HG02938 (cell line): ENCODE measurements at regions not wholly inside any gene's neighbourhood (a gene's known extent, or its start where the extent isn't known, plus 50 kb on each side); places are given as distances from the start of the nearest gene placed in this dataset.

Experiments used
- ATAC-seq: cut with Tn5 transposase; IDR thresholded peaks from one replicate; pipeline ENCODE4 v1.9.1; 2021; ENCODE audit warnings: mild to moderate bottlenecking, moderate library complexity; ENCODE audit not compliant: unreplicated experiment

- ATAC-seq = no peak
Observed at GRCh38 chr1:224486801-224487583, 52.4 kb upstream of the WDR26 start.

GRCh38 chr1:224488806-224489499 lies 54.4 kb upstream of the WDR26 start:
- no peak for ATAC-seq

- no peak for ATAC-seq
Observed at GRCh38 chr1:224489534-224490365, 55.2 kb upstream of the WDR26 start.

- ATAC-seq = no peak
Observed at GRCh38 chr1:224490549-224491537, 56.2 kb upstream of the WDR26 start.

GRCh38 chr1:224492015-224492414 lies 57.4 kb upstream of the WDR26 start:
- ATAC-seq = no peak

- ATAC-seq = no peak
Observed at GRCh38 chr1:224492632-224493031, 58.0 kb upstream of the WDR26 start.

- no peak for ATAC-seq
Observed at GRCh38 chr1:224493269-224493668, 58.7 kb upstream of the WDR26 start.

GRCh38 chr1:224494343-224494742 lies 59.7 kb upstream of the WDR26 start:
- no peak for ATAC-seq

GRCh38 chr1:224495866-224496265 lies 61.3 kb upstream of the WDR26 start:
- no peak for ATAC-seq

- ATAC-seq = no peak
Observed at GRCh38 chr1:224496826-224497225, 62.2 kb upstream of the WDR26 start.

- peak; percentile 97 for ATAC-seq
Observed at GRCh38 chr1:224497714-224498573, 63.3 kb upstream of the WDR26 start.

- ATAC-seq = no peak
Observed at GRCh38 chr1:224498574-224499170, 64.1 kb upstream of the WDR26 start.

GRCh38 chr1:224499204-224499603 lies 64.6 kb upstream of the WDR26 start:
- no peak for ATAC-seq

GRCh38 chr1:224500796-224501195 lies 66.2 kb upstream of the WDR26 start:
- ATAC-seq = no peak

GRCh38 chr1:224501836-224502235 lies 67.2 kb upstream of the WDR26 start:
- no peak for ATAC-seq

GRCh38 chr1:224502459-224503160 lies 68.0 kb upstream of the WDR26 start:
- no peak for ATAC-seq

GRCh38 chr1:224503161-224504118 lies 68.8 kb upstream of the WDR26 start:
- peak; percentile 87 for ATAC-seq
